ENCODE measurements at regions not wholly inside any gene's neighbourhood (a gene's known extent, or its start where the extent isn't known, plus 50 kb on each side); places are given as distances from the start of the nearest gene placed in this dataset.
"Not testable (repeated sequence)": the region's sequence is repeated elsewhere in the genome, so short reads cannot be mapped to it uniquely, and the experiment has no call there.

- no peak for DNase-seq
Observed at GRCh38 chrX:140157611-140158010, 192.3 kb upstream of the CXorf66 start.

DNA sequence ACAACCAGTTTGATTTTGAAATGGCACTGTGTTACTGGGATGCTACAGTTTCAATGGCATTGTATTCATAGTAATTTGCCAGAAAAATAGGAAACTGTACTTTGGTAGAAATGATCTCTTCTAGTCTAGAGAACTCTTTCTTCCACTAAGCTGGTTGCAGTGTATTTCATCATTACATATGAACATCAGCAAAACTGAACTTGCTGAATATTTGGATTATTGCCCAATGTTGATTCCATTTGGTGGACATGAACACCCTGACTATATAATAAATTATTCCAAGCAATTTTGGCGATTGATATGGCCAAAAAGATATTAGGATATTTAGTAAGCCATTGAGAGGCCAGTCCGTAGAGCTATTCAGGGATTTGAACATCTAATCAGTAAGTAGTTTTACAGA lies 191.8 kb upstream of the CXorf66 start:
- no peak for DNase-seq

DNA sequence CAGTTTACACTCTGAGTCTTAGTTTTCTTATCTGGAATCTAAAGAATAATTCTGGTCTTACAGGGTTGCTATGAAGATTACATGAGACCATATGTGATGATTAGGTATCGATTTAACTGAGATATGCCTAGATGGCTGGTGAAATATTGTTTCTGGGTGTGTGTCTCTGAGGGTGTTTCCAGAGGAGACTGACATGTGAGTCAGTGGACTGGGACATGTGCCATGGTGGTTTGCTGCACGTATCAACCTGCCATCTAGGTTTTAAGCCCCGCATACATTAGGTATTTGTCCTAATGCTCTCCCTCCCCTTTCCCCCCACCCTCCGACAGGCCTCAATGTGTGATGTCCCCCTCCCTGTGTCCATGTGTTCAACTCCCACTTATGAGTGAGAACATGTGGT lies 186.0 kb upstream of the CXorf66 start:
- DNase-seq: no peak

DNA sequence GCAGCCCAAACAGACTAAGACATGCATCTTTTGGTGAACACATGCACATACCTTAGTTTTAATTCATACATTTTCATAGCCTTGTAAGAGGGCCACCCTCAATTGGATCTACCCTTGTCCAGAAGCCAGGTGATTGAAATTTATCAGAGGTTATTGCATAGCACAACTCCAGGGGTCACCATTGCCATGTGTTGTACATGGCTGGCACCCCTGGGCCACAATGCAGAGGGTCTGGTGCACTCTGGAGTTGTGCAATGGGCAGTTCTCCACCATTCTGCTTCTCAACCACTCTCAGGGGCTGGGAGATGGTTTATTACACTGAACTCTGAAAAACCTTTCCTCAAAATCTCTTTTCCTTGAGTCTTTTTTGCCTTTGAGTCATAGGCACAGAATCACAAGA lies 184.4 kb upstream of the CXorf66 start:
- DNase-seq: no peak

- DNase-seq: no peak
Observed at GRCh38 chrX:140141444-140142029, 176.2 kb upstream of the CXorf66 start.

GRCh38 chrX:140138492-140138891 lies 173.2 kb upstream of the CXorf66 start:
- DNase-seq: not testable (repeated sequence)

- not testable (repeated sequence) for DNase-seq
Observed at GRCh38 chrX:140138065-140138464, 172.7 kb upstream of the CXorf66 start.

- DNase-seq: no peak
Observed at GRCh38 chrX:140132937-140133336, 167.6 kb upstream of the CXorf66 start.

- DNase-seq: no peak
Observed at GRCh38 chrX:140123446-140123845, 158.1 kb upstream of the CXorf66 start.

DNA sequence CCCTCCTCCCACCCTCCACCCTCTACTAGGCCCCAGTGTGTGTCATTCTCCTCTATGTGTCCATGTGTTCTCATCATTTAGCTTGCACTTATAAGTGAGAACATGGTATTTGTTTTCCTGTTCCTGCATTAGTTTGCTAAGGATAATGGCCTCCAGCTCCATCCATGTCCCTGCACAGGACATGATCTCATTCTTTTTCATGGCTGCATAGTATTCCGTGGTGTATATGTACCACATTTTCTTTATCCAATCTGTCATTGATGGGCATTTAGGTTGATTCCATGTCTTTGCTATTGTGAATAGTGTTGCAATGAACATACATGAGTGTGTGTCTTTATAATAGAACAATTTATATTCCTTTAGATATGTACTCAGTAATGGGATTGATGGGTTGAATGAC lies 148.7 kb upstream of the CXorf66 start:
- not testable (repeated sequence) for DNase-seq

DNA sequence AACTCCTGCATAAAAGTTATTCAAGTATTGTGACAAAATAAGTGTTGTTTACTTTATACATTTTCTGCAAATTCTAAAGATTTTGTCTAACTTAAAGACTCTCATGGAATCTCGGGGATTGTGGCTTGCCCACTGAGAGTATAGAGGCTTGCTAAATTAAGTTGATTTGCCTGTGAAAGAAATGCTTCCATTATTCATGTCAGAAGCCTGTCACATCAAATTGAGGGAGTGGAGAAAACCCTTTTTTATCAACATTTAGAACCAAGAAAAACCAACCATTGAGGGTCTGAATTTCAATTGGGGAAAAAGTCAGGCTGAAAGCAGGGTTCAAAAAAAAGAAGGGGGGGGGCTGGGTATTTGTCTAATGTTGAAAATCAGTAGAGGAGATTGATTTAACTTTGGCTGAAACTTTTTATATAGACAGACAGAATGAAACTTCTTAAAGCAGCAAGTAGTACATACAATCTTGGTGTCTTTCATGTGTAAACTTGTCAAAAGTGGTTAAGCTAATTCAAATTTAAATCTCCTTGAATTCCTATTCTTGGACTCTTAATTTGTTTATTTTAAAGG lies 144.8 kb upstream of the CXorf66 start:
- no peak for DNase-seq

- no peak for DNase-seq
Observed at GRCh38 chrX:140104760-140105159, 139.4 kb upstream of the CXorf66 start.

- DNase-seq: no peak
Observed at GRCh38 chrX:140099221-140099620, 133.9 kb upstream of the CXorf66 start.

GRCh38 chrX:140092121-140092520 lies 126.8 kb upstream of the CXorf66 start:
- no peak for DNase-seq

DNA sequence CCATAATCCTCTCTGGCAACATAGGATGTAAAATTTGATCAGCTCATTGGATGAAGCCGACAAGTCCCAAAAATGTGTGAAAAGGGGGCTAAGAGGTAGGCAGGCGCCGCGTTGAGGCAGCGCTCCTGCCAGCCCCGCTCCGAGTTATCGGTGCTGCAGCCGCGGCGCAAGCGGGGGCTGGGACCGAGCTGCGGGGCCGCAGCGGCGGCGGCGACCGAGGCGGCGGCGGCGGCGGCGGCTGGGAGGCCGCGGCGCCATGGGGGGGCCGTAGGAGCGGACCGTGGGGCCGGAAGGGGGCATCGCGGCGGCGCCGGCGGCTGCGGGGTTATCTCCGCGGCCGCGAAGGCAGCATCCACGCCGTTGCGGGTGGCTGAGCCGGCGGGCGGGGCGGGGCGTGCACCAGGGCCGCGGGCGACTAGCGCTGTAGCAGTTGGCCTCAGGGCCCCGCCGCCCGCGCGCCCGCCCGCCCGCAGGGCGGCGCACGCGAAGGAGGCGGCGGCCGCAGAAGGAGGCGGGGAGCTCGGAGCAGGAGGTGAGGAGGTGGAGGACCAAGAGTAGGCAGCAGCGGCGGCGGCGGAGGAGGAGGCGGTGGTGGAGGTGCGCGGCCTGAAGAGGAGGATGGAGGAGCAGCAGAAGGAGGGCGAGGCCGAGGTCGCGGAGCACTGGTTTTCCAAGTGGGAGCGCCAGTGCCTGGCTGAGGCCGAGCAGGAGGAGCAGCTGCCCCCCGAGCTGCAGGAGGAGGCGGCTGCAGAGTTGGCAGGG lies 126.0 kb upstream of the CXorf66 start:
- no peak for DNase-seq

- DNase-seq: no peak
Observed at GRCh38 chrX:140090800-140091124, 125.4 kb upstream of the CXorf66 start.

GRCh38 chrX:140088438-140088837 lies 123.1 kb upstream of the CXorf66 start:
- no peak for DNase-seq

GRCh38 chrX:140087875-140088274 lies 122.6 kb upstream of the CXorf66 start:
- DNase-seq: no peak

GRCh38 chrX:140086691-140087090 lies 121.4 kb upstream of the CXorf66 start:
- no peak for DNase-seq

GRCh38 chrX:140074851-140075250 lies 109.5 kb upstream of the CXorf66 start:
- DNase-seq: not testable (repeated sequence)

GRCh38 chrX:140071037-140071436 lies 105.7 kb upstream of the CXorf66 start:
- no peak for DNase-seq

- no peak for DNase-seq
Observed at GRCh38 chrX:140065961-140066662, 100.8 kb upstream of the CXorf66 start.

DNA sequence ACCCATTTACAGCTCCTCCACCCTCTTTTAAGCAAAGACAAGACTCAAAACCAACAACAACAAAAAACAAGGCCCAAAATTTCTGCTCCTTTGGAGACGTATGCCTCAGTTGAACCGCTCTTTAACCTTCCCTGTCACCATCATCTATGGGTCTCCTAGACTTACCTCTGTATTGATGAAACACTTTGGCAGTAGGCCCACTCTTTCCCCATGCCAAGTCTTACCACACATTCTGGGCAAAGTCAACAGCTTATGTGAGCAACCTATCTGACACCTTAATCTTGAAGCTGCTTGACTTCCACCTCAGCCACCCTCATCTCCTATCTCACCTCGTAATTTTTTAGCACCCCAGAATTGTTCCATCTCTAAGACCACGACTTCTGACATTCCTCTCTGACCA lies 99.7 kb upstream of the CXorf66 start:
- no peak for DNase-seq

DNA sequence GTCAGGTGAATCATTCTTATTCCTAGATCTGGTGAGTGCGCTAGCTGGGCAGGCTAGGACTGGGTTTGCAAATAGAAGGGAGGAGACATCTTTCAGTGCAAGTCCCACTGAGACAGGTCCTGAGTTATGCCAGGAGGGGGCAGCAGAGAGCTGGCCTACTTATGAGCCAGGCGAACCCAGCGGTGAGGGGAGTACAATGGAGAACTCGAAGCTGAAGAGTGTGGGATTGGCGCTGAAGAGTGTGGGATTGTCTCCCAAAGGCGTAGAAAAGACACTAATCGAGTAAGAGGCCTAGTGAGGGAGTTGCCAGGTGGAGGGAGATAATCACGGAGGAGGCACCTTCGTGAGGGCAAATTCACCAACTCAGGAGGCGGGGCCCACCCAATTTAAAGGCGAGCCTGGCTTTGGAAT lies 91.7 kb upstream of the CXorf66 start:
- peak; percentile 52 for DNase-seq

All from NCI-H774 (cell line).